NB4 (cell line): ENCODE measurements at regions not wholly inside any gene's neighbourhood (a gene's known extent, or its start where the extent isn't known, plus 50 kb on each side); places are given as distances from the start of the nearest gene placed in this dataset.

Experiments
- DNase-seq: peaks from one replicate; pipeline ENCODE4 v3.0.0; 2010; ENCODE audit warnings: low read depth
- H3K4me3 ChIP-seq: one replicate; pipeline ENCODE4 v1.5.1; 2011; ENCODE audit warnings: mild to moderate bottlenecking, low read depth, low read length, moderate library complexity
- MYC ChIP-seq: IDR thresholded peaks from 2 replicates; pipeline ENCODE4 v1.6.1; 2011; ENCODE audit warnings: low read depth, low read length
- POLR2A ChIP-seq: IDR thresholded peaks from 2 replicates; pipeline ENCODE4 v1.6.1; 2011; ENCODE audit warnings: mild to moderate bottlenecking; ENCODE audit not compliant: insufficient read length; ENCODE audit errors: extremely low read depth
- TF ChIP-seq, protein P1 (sequence below): IDR thresholded peaks from 2 replicates; pipeline ENCODE4 v1.6.1; 2011; ENCODE audit warnings: low read depth, low read length
- TF ChIP-seq, protein P2 (sequence below): IDR thresholded peaks from one replicate; pipeline ENCODE4 v1.5.1; 2012; ENCODE audit warnings: low read depth, low read length

DNA sequence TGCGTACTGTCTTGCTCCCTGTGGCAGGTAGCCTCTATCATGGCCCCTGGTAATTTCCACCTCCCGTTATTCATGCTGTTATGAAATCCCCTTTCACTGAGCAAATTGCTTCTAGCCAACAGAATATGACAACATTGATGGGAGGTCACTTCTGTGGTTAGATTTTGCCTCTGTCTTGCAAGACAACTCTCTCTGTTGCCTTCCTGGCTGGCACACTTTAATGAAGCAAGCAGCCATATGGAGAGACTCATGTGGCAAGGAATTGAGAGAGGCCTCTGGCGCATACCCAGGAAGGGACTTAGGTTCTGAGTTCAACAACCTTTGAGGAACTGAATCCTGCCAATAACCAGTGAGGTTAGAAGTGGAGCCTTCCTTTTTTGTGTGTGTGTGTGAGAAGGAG, 51.8 kb upstream of the GPRC5B start:
- DNase-seq, result peak; percentile 76
- H3K4me3 ChIP-seq, result no peak overlapping the region
- TF ChIP-seq MYC, result no peak
- TF ChIP-seq POLR2A, result no peak
- TF ChIP-seq, protein P1, sequence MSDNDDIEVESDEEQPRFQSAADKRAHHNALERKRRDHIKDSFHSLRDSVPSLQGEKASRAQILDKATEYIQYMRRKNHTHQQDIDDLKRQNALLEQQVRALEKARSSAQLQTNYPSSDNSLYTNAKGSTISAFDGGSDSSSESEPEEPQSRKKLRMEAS, result no peak
- TF ChIP-seq, protein P2, sequence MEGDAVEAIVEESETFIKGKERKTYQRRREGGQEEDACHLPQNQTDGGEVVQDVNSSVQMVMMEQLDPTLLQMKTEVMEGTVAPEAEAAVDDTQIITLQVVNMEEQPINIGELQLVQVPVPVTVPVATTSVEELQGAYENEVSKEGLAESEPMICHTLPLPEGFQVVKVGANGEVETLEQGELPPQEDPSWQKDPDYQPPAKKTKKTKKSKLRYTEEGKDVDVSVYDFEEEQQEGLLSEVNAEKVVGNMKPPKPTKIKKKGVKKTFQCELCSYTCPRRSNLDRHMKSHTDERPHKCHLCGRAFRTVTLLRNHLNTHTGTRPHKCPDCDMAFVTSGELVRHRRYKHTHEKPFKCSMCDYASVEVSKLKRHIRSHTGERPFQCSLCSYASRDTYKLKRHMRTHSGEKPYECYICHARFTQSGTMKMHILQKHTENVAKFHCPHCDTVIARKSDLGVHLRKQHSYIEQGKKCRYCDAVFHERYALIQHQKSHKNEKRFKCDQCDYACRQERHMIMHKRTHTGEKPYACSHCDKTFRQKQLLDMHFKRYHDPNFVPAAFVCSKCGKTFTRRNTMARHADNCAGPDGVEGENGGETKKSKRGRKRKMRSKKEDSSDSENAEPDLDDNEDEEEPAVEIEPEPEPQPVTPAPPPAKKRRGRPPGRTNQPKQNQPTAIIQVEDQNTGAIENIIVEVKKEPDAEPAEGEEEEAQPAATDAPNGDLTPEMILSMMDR, result no peak

DNA sequence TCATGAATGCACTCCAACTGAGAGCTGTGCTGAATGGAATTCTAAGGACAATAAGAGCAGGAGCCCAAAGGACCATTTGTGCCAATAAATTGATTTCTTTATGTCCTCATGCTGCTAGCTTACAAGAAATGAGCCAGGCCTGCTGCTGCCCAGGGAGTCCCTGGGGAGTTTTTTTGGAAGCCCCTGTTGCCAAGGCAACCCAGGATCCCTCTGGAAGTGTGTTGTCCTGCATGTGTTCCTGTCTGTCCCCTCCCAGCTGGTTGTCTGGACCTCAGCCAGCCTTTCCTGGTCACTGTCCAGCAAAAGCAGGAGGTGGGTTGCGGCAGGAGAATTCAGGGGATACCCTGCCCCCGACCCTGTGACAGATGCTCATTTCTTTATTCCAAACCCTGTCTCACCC, 51.0 kb upstream of the GPRC5B start:
- no peak for TF ChIP-seq MYC
- TF ChIP-seq POLR2A, result no peak
- TF ChIP-seq, protein P2, result no peak
- TF ChIP-seq, protein P1, result no peak
- no peak overlapping the region for H3K4me3 ChIP-seq
- DNase-seq, result no peak
